ENCODE measurements at regions not wholly inside any gene's neighbourhood (a gene's known extent, or its start where the extent isn't known, plus 50 kb on each side); places are given as distances from the start of the nearest gene placed in this dataset.
"Not testable (repeated sequence)": the region's sequence is repeated elsewhere in the genome, so short reads cannot be mapped to it uniquely, and the experiment has no call there.

- Histone ChIP-seq H3K36me3 (ENCODE audit: control insufficient read depth, insufficient read depth, low read length) (no peaks in the 10 kb centered on the region), H3K4me3 (ENCODE audit: low read depth, low read length) (no peak overlapping the region), H3K4me1 (ENCODE audit: control insufficient read depth, insufficient read depth, low read length) (no peaks in the 10 kb centered on the region), H3K27ac (ENCODE audit: low read depth, low read length) (no peak overlapping the region), H3K27me3 (ENCODE audit: control insufficient read depth, insufficient read depth, low read length) (no peaks in the 10 kb centered on the region), H3K9me3 (ENCODE audit: control insufficient read depth, insufficient read depth, low read length) (no peaks in the 10 kb centered on the region)
- no peak for DNase-seq (ENCODE audit: low read depth in 4 of 6, low spot score in 6 of 6)
These were observed 1338.2 kb upstream of the GJE1 start for GRCh38 chr6:140794544-140794943.

- Histone ChIP-seq H3K9me3 (ENCODE audit: control insufficient read depth, insufficient read depth, low read length) (no peaks in the 10 kb centered on the region), H3K27ac (ENCODE audit: low read depth, low read length) (no peak overlapping the region), H3K36me3 (ENCODE audit: control insufficient read depth, insufficient read depth, low read length) (no peaks in the 10 kb centered on the region), H3K4me3 (ENCODE audit: low read depth, low read length) (no peak overlapping the region), H3K27me3 (ENCODE audit: control insufficient read depth, insufficient read depth, low read length) (no peaks in the 10 kb centered on the region), H3K4me1 (ENCODE audit: control insufficient read depth, insufficient read depth, low read length) (no peaks in the 10 kb centered on the region)
- 100% methylated on average over 1 of the region's 5 CpGs for WGBS (ENCODE audit: insufficient coverage)
- DNase-seq (ENCODE audit: low read depth in 4 of 6, low spot score in 6 of 6): no peak
These were observed 1342.6 kb upstream of the GJE1 start for GRCh38 chr6:140790109-140790508.

- Histone ChIP-seq H3K36me3 (ENCODE audit: control insufficient read depth, insufficient read depth, low read length) (no peaks in the 10 kb centered on the region), H3K4me1 (ENCODE audit: control insufficient read depth, insufficient read depth, low read length) (no peaks in the 10 kb centered on the region), H3K27ac (ENCODE audit: low read depth, low read length) (no peak overlapping the region), H3K4me3 (ENCODE audit: low read depth, low read length) (no peak overlapping the region), H3K27me3 (ENCODE audit: control insufficient read depth, insufficient read depth, low read length) (no peaks in the 10 kb centered on the region), H3K9me3 (ENCODE audit: control insufficient read depth, insufficient read depth, low read length) (no peaks in the 10 kb centered on the region)
- no peak for DNase-seq (ENCODE audit: low read depth in 4 of 6, low spot score in 6 of 6)
- WGBS (ENCODE audit: insufficient coverage): 100% methylated on average over 1 of the region's 1 CpG
These were observed 1343.3 kb upstream of the GJE1 start for GRCh38 chr6:140789466-140789865.

GRCh38 chr6:140785926-140786325 lies 1346.8 kb upstream of the GJE1 start:
- H3K9me3 ChIP-seq (ENCODE audit: control insufficient read depth, insufficient read depth, low read length): no peaks in the 10 kb centered on the region
- H3K27me3 ChIP-seq (ENCODE audit: control insufficient read depth, insufficient read depth, low read length): no peaks in the 10 kb centered on the region
- no CpG with 5 or more reads among the region's 1 CpG for WGBS (ENCODE audit: insufficient coverage)
- no peak overlapping the region for H3K27ac ChIP-seq (ENCODE audit: low read depth, low read length)
- no peaks in the 10 kb centered on the region for H3K36me3 ChIP-seq (ENCODE audit: control insufficient read depth, insufficient read depth, low read length)
- H3K4me1 ChIP-seq (ENCODE audit: control insufficient read depth, insufficient read depth, low read length): no peaks in the 10 kb centered on the region
- H3K4me3 ChIP-seq (ENCODE audit: low read depth, low read length): no peak overlapping the region
- no peak for DNase-seq (ENCODE audit: low read depth in 4 of 6, low spot score in 6 of 6)

GRCh38 chr6:140784573-140784972 lies 1348.2 kb upstream of the GJE1 start:
- H3K9me3 ChIP-seq (ENCODE audit: control insufficient read depth, insufficient read depth, low read length): no peaks in the 10 kb centered on the region
- whole genome bisulfite sequencing (ENCODE audit: insufficient coverage): 67% methylated on average over 1 of the region's 2 CpGs
- H3K27ac ChIP-seq (ENCODE audit: low read depth, low read length): no peak overlapping the region
- DNase-seq (ENCODE audit: low read depth in 4 of 6, low spot score in 6 of 6): no peak
- no peaks in the 10 kb centered on the region for H3K4me1 ChIP-seq (ENCODE audit: control insufficient read depth, insufficient read depth, low read length)
- H3K27me3 ChIP-seq (ENCODE audit: control insufficient read depth, insufficient read depth, low read length): no peaks in the 10 kb centered on the region
- no peak overlapping the region for H3K4me3 ChIP-seq (ENCODE audit: low read depth, low read length)
- H3K36me3 ChIP-seq (ENCODE audit: control insufficient read depth, insufficient read depth, low read length): no peaks in the 10 kb centered on the region

- H3K9me3 ChIP-seq (ENCODE audit: control insufficient read depth, insufficient read depth, low read length); H3K27ac ChIP-seq (ENCODE audit: low read depth, low read length); H3K36me3 ChIP-seq (ENCODE audit: control insufficient read depth, insufficient read depth, low read length); DNase-seq (ENCODE audit: low read depth in 4 of 6, low spot score in 6 of 6); H3K4me3 ChIP-seq (ENCODE audit: low read depth, low read length); H3K4me1 ChIP-seq (ENCODE audit: control insufficient read depth, insufficient read depth, low read length); H3K27me3 ChIP-seq (ENCODE audit: control insufficient read depth, insufficient read depth, low read length): not testable (repeated sequence)
- no CpG with 5 or more reads among the region's 2 CpGs for WGBS (ENCODE audit: insufficient coverage)
These were observed 1349.2 kb upstream of the GJE1 start for GRCh38 chr6:140783504-140783903.

GRCh38 chr6:140782941-140783340 lies 1349.8 kb upstream of the GJE1 start:
- Histone ChIP-seq H3K27ac (ENCODE audit: low read depth, low read length) (no peak overlapping the region), H3K4me1 (ENCODE audit: control insufficient read depth, insufficient read depth, low read length) (no peaks in the 10 kb centered on the region), H3K27me3 (ENCODE audit: control insufficient read depth, insufficient read depth, low read length) (no peaks in the 10 kb centered on the region), H3K36me3 (ENCODE audit: control insufficient read depth, insufficient read depth, low read length) (no peaks in the 10 kb centered on the region), H3K9me3 (ENCODE audit: control insufficient read depth, insufficient read depth, low read length) (no peaks in the 10 kb centered on the region), H3K4me3 (ENCODE audit: low read depth, low read length) (no peak overlapping the region)
- no CpG with 5 or more reads among the region's 1 CpG for WGBS (ENCODE audit: insufficient coverage)
- no peak for DNase-seq (ENCODE audit: low read depth in 4 of 6, low spot score in 6 of 6)

- 80% methylated on average over 5 of the region's 5 CpGs for WGBS (ENCODE audit: insufficient coverage)
- DNase-seq (ENCODE audit: low read depth in 4 of 6, low spot score in 6 of 6): no peak
- H3K4me1 ChIP-seq (ENCODE audit: control insufficient read depth, insufficient read depth, low read length): no peaks in the 10 kb centered on the region
- no peaks in the 10 kb centered on the region for H3K36me3 ChIP-seq (ENCODE audit: control insufficient read depth, insufficient read depth, low read length)
- no peak overlapping the region for H3K27ac ChIP-seq (ENCODE audit: low read depth, low read length)
- H3K9me3 ChIP-seq (ENCODE audit: control insufficient read depth, insufficient read depth, low read length): no peaks in the 10 kb centered on the region
- H3K27me3 ChIP-seq (ENCODE audit: control insufficient read depth, insufficient read depth, low read length): no peaks in the 10 kb centered on the region
- no peak overlapping the region for H3K4me3 ChIP-seq (ENCODE audit: low read depth, low read length)
These were observed 1352.6 kb upstream of the GJE1 start for GRCh38 chr6:140779991-140780596.

GRCh38 chr6:140779341-140779740 lies 1353.4 kb upstream of the GJE1 start:
- Histone ChIP-seq H3K4me3 (ENCODE audit: low read depth, low read length) (no peak overlapping the region), H3K36me3 (ENCODE audit: control insufficient read depth, insufficient read depth, low read length) (no peaks in the 10 kb centered on the region), H3K27ac (ENCODE audit: low read depth, low read length) (no peak overlapping the region), H3K4me1 (ENCODE audit: control insufficient read depth, insufficient read depth, low read length) (no peaks in the 10 kb centered on the region), H3K9me3 (ENCODE audit: control insufficient read depth, insufficient read depth, low read length) (no peaks in the 10 kb centered on the region), H3K27me3 (ENCODE audit: control insufficient read depth, insufficient read depth, low read length) (no peaks in the 10 kb centered on the region)
- no CpG with 5 or more reads among the region's 2 CpGs for WGBS (ENCODE audit: insufficient coverage)
- DNase-seq (ENCODE audit: low read depth in 4 of 6, low spot score in 6 of 6): no peak

- Histone ChIP-seq H3K27me3 (ENCODE audit: control insufficient read depth, insufficient read depth, low read length) (no peaks in the 10 kb centered on the region), H3K4me3 (ENCODE audit: low read depth, low read length) (no peak overlapping the region), H3K36me3 (ENCODE audit: control insufficient read depth, insufficient read depth, low read length) (no peaks in the 10 kb centered on the region), H3K4me1 (ENCODE audit: control insufficient read depth, insufficient read depth, low read length) (no peaks in the 10 kb centered on the region), H3K27ac (ENCODE audit: low read depth, low read length) (no peak overlapping the region), H3K9me3 (ENCODE audit: control insufficient read depth, insufficient read depth, low read length) (no peaks in the 10 kb centered on the region)
- no CpG with 5 or more reads among the region's 4 CpGs for WGBS (ENCODE audit: insufficient coverage)
- no peak for DNase-seq (ENCODE audit: low read depth in 4 of 6, low spot score in 6 of 6)
These were observed 1354.9 kb upstream of the GJE1 start for GRCh38 chr6:140777780-140778179.
